ENCODE measurements at regions not wholly inside any gene's neighbourhood (a gene's known extent, or its start where the extent isn't known, plus 50 kb on each side); places are given as distances from the start of the nearest gene placed in this dataset.
"Not testable (repeated sequence)": the region's sequence is repeated elsewhere in the genome, so short reads cannot be mapped to it uniquely, and the experiment has no call there.

- no peak for TF ChIP-seq PATZ1 (CRISPR knock-in tag; IDR thresholded peaks at IDR 0.05; ENCODE audit: borderline replicate concordance)
- no peak for TF ChIP-seq ZFP30 (CRISPR knock-in tag; IDR thresholded peaks at IDR 0.05)
- no peak for TF ChIP-seq SNAI2 (CRISPR knock-in tag; IDR thresholded peaks at IDR 0.05)
- no peak for TF ChIP-seq ZC3H10 (CRISPR knock-in tag; IDR thresholded peaks at IDR 0.05)
- no peak for TF ChIP-seq ARNTL (CRISPR knock-in tag; IDR thresholded peaks at IDR 0.05; ENCODE audit: borderline replicate concordance, low read depth)
- ATAC-seq = peak; percentile 43; the same call in 2 of the 3 replicates
These were observed 539.7 kb upstream of the KCND2 start for GRCh38 chr7:119733127-119733879.

- no peak for TF ChIP-seq TCF4 (CRISPR knock-in tag; IDR thresholded peaks at IDR 0.05; ENCODE audit: borderline replicate concordance)
- TF ChIP-seq ZC3H10 (CRISPR knock-in tag; IDR thresholded peaks at IDR 0.05) = no peak
- no peak for TF ChIP-seq ESRRG (CRISPR knock-in tag; IDR thresholded peaks at IDR 0.05)
- no peak for TF ChIP-seq GLIS3 (CRISPR knock-in tag; IDR thresholded peaks at IDR 0.05)
- TF ChIP-seq ZNF8 (CRISPR knock-in tag; IDR thresholded peaks at IDR 0.05) = no peak
- no peak for TF ChIP-seq BACH2 (CRISPR knock-in tag; IDR thresholded peaks at IDR 0.05; ENCODE audit: borderline replicate concordance)
- no peak for TF ChIP-seq PATZ1 (CRISPR knock-in tag; IDR thresholded peaks at IDR 0.05; ENCODE audit: borderline replicate concordance)
- ATAC-seq = no peak
These were observed 535.6 kb upstream of the KCND2 start for GRCh38 chr7:119737390-119737789.

- not testable (repeated sequence) for ATAC-seq
These were observed 527.7 kb upstream of the KCND2 start for GRCh38 chr7:119745280-119745679.

- peak; percentile 37; the same call in 2 of the 3 replicates for ATAC-seq
- TF ChIP-seq SNAI2 (CRISPR knock-in tag; IDR thresholded peaks at IDR 0.05) = no peak
- no peak for TF ChIP-seq POU6F1 (CRISPR knock-in tag; IDR thresholded peaks at IDR 0.05; ENCODE audit: borderline replicate concordance, low read depth)
- no peak for TF ChIP-seq TOX (CRISPR knock-in tag; IDR thresholded peaks at IDR 0.05; ENCODE audit: borderline replicate concordance)
- no peak for TF ChIP-seq CREB5 (CRISPR knock-in tag; IDR thresholded peaks at IDR 0.05; ENCODE audit: low read depth)
- no peak for TF ChIP-seq TSHZ2 (CRISPR knock-in tag; IDR thresholded peaks at IDR 0.05)
- TF ChIP-seq ZNF8 (CRISPR knock-in tag; IDR thresholded peaks at IDR 0.05) = no peak
- TF ChIP-seq ISL1 (CRISPR knock-in tag; IDR thresholded peaks at IDR 0.05) = no peak
- no peak for TF ChIP-seq ZNF70 (CRISPR knock-in tag; IDR thresholded peaks at IDR 0.05)
- no peak for TF ChIP-seq ZNF565 (CRISPR knock-in tag; conservative IDR thresholded peaks at IDR 0.05; ENCODE audit: low read depth)
These were observed 524.6 kb upstream of the KCND2 start for GRCh38 chr7:119748251-119748860.

All from SK-N-SH treated with all-trans-retinoic acid at 6 μM for 48 hours (cell line).